GM20000 (cell line): ENCODE measurements at regions not wholly inside any gene's neighbourhood (a gene's known extent, or its start where the extent isn't known, plus 50 kb on each side); places are given as distances from the start of the nearest gene placed in this dataset.
"Not testable (repeated sequence)": the region's sequence is repeated elsewhere in the genome, so short reads cannot be mapped to it uniquely, and the experiment has no call there.

Experiments
- DNase-seq: peaks from one replicate; pipeline ENCODE4 v3.0.0; 2012; ENCODE audit warnings: low spot score
- CTCF ChIP-seq: IDR thresholded peaks from 2 replicates; pipeline ENCODE4 v1.5.1; 2012; ENCODE audit warnings: mild to moderate bottlenecking, control low read depth; ENCODE audit errors: extremely low read depth, missing control alignments

DNA sequence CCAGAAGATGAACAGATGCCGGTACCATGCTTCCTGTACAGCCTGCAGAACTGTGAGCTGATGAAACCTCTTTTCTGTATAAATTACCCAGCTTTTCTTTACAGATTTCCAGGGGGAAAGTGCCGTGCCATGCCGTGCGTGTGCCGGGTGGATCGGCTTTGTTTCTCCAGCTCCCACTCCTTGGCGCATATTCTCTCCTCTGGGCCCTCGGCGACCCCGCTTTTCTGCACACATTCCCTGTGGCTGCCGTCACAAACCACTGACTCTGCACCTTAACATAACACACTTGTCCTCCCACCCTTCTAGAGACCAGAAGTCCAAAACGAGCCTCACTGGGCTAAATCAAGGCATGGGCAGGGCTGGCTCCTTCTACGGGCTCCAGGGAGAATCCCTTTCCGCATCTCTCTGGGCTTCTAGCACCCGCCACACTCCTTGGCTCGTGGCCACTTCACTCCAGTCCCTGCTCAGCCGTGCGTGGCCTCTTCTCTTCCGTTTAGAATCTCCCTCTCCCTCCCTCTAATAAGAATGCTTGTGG is 164.9 kb downstream of the C16orf95 start:
- DNase-seq: no peak
- TF ChIP-seq CTCF: no peak

GRCh38 chr16:87153326-87153725 is 163.9 kb downstream of the C16orf95 start:
- no peak for TF ChIP-seq CTCF
- no peak for DNase-seq

- DNase-seq: not testable (repeated sequence)
Measured at GRCh38 chr16:87155315-87155714, 161.9 kb downstream of the C16orf95 start.

DNA sequence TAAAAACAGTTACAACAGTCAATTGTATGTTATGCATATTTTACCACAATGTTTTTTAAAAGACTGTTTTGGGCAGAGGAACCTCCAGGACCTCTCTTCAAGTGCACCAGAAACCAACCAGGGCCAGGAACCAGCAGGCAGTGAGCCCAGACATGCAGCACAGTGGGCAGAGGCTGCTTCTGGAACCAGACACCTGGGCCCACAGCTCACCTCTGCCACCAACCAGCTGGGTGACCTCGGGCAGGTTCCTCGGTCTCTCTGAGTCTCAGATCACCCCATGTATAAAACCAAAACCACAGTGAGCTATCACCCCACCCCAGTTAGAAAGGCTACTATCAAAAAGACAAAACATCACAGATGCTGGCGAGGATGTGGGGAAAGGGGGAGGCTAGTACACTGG is 161.0 kb downstream of the C16orf95 start:
- TF ChIP-seq CTCF: no peak
- no peak for DNase-seq

GRCh38 chr16:87160234-87160636 is 157.0 kb downstream of the C16orf95 start:
- no peak for DNase-seq
- no peak for TF ChIP-seq CTCF

DNA sequence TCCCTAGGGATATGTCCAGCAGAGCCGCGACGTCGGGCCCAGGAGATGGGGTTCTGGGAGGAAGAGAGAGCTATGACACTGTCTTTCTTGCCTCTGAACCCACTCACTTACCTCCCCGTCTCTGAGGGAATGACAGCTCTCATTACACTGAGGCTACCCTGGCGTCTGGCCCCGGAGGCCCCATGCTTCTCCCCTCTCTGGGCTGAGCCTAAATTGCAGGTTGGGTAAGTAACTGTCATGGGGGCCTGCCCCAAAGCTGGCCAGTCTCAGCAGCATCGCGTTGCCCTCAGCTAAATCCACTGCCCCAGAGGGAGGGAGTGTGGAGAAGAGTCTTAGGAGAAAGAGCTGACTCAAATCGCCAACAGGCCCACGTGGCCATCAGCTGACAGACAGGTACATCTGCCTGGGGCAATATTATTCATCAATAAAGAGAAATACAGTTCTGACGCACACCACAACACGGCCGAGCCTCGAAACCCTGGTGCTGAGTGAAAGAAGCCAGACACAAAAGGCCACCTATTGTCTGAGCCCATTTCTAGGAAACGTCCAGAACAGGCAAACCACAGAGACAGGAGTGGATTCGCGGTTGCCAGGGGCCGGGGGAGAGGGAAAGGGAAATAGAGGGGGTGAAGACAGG is 156.4 kb downstream of the C16orf95 start:
- no peak for TF ChIP-seq CTCF
- no peak for DNase-seq

DNA sequence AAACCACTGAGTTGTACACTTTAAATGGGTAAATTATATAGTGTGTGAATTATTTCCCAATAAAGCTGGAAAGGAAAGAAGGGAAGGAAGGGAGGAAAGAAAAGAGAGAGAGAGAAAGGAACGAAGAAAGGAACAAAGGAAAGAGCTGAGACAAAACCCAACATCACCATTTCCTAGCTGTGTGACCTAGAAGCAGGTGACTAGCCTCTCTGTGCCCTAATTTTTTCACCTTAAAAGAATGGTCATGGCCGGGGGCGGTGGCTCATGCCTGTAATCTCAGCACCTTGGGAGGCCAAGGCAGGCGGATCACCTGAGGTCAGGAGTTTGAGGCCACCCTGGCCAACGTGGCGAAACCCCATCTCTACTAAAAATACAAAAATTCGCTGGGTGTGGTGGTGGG is 155.8 kb downstream of the C16orf95 start:
- not testable (repeated sequence) for DNase-seq

DNA sequence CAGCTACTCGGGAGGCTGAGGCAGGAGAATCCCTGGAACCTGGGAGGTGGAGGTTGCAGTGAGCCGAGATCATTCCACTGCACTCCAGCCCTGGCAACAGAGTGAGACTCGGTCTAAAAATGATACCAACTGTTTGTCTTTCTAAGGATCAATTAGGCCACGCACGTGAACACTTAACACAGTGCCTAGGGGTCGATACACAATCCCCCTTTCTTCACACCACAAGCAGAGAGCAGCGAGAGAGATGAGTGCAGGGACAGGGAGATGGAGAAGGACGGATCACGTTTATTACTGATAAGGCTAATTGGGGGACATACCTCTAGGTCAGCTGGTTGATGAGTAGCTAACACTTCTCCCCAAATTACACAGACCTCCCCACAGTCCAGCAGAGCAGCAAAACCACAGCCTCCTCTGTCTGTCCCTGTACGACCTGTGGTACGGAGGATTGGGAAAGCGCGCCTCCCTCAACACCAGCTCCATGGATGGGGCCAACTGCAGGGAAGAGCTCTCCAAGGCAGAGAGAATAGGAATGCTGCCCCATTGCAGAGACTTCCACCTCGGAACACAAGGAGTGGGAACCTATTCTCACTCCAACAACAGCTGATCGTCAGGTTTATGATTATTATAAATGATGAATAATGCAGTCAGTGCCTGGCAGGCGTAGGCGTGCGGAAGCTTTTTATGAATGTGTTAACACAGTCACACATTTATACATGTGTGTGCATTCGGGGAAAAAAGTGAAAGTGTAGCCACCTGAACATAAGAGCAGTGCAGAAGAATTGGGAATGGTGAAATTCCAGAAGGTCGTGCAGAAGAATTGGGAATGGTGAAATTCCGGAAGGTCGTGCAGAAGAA is 155.1 kb downstream of the C16orf95 start:
- DNase-seq: no peak

GRCh38 chr16:87162799-87163198 is 154.4 kb downstream of the C16orf95 start:
- DNase-seq: not testable (repeated sequence)

More for the DNA sequence above, 155.1 kb downstream of the C16orf95 start:
- TF ChIP-seq CTCF: no peak
